Keratinocyte (primary cell): ENCODE measurements at regions not wholly inside any gene's neighbourhood (a gene's known extent, or its start where the extent isn't known, plus 50 kb on each side); places are given as distances from the start of the nearest gene placed in this dataset.

ENCODE experiments used
- DNase-seq: peaks from one replicate; pipeline ENCODE4 v3.0.0-alpha.2; 2011; ENCODE audit warnings: low read depth, missing footprints, low spot score
- FAIRE-seq: peaks from 2 replicates; lab custom pipeline; 2011; peaks lifted over from hg19 to GRCh38; lab: Jason Lieb, UNC
- H2AFZ ChIP-seq: 2 replicates; pipeline ENCODE4 v1.6.0; 2012; ENCODE audit warnings: low read length, control low read depth, inconsistent platforms; ENCODE audit not compliant: control insufficient read depth
- H3K27ac ChIP-seq: 2 replicates; pipeline ENCODE4 v1.5.1; 2011; ENCODE audit warnings: low read length; ENCODE audit not compliant: control insufficient read depth, insufficient read depth
- H3K27me3 ChIP-seq: 3 replicates; pipeline ENCODE4 v1.6.0; 2011; ENCODE audit warnings: low read length; ENCODE audit not compliant: control insufficient read depth, insufficient read depth; ENCODE audit errors: extremely low read depth
- H3K36me3 ChIP-seq, 2 experiments: 2 replicates in 1 of 2; 3 replicates in 1 of 2; pipeline ENCODE4 v1.5.1; 2011; ENCODE audit warnings: low read length in 2 of 2, mild to moderate bottlenecking in 1 of 2; ENCODE audit not compliant: control insufficient read depth in 2 of 2, insufficient read depth in 2 of 2; ENCODE audit errors: extremely low read depth in 1 of 2
- H3K4me1 ChIP-seq: 3 replicates; pipeline ENCODE4 v1.5.1; 2011; ENCODE audit warnings: low read length; ENCODE audit not compliant: control insufficient read depth, insufficient read depth; ENCODE audit errors: extremely low read depth
- H3K4me2 ChIP-seq: 3 replicates; pipeline ENCODE4 v1.6.0; 2011; ENCODE audit warnings: low read depth, low read length; ENCODE audit not compliant: control insufficient read depth, insufficient read depth; ENCODE audit errors: extremely low read depth
- H3K4me3 ChIP-seq, 3 experiments: fragments of 200-600 bp in 1 of 3; sonication (generic) in 1 of 3; 2 replicates in 2 of 3; 3 replicates in 1 of 3; pipeline ENCODE4 v1.5.1; 2011 to 2016; ENCODE audit warnings: low read length in 3 of 3, mild to moderate bottlenecking in 3 of 3, control low read depth in 2 of 3, inconsistent platforms in 1 of 3, low read depth in 1 of 3, mixed read lengths in 1 of 3, mixed run types in 1 of 3, moderate library complexity in 1 of 3; ENCODE audit not compliant: control insufficient read depth in 2 of 3, insufficient read depth in 2 of 3; ENCODE audit errors: extremely low read depth in 1 of 3
- H3K79me2 ChIP-seq: 2 replicates; pipeline ENCODE4 v1.6.0; 2012; ENCODE audit warnings: low read length; ENCODE audit not compliant: control insufficient read depth, insufficient read depth
- H3K9ac ChIP-seq: 3 replicates; pipeline ENCODE4 v1.6.0; 2011; ENCODE audit warnings: low read length; ENCODE audit not compliant: control insufficient read depth, insufficient read depth; ENCODE audit errors: extremely low read depth
- H3K9me1 ChIP-seq: 3 replicates; pipeline ENCODE4 v1.6.0; 2011; ENCODE audit warnings: low read length; ENCODE audit not compliant: control insufficient read depth, insufficient read depth; ENCODE audit errors: extremely low read depth
- H3K9me3 ChIP-seq: 2 replicates; pipeline ENCODE4 v1.5.1; 2012; ENCODE audit warnings: low read depth, low read length; ENCODE audit not compliant: control insufficient read depth
- H4K20me1 ChIP-seq: 3 replicates; pipeline ENCODE4 v1.6.0; 2011; ENCODE audit warnings: low read length; ENCODE audit not compliant: control insufficient read depth, insufficient read depth; ENCODE audit errors: extremely low read depth
- CTCF ChIP-seq, 3 experiments: IDR thresholded peaks in 1 of 3; conservative IDR thresholded peaks in 1 of 3; optimal IDR thresholded peaks in 1 of 3; 2 replicates in 2 of 3; 3 replicates in 1 of 3; pipeline versions ENCODE3 to v1.5.1; 2011; ENCODE audit warnings: low read length in 3 of 3, mild to moderate bottlenecking in 3 of 3, moderate library complexity in 2 of 3, control low read depth in 1 of 3, inconsistent platforms in 1 of 3; ENCODE audit not compliant: insufficient read depth in 2 of 3; ENCODE audit errors: extremely low read depth in 1 of 3
- EZH2 ChIP-seq: IDR thresholded peaks from one replicate; pipeline ENCODE4 v1.6.1; 2012; ENCODE audit warnings: inconsistent platforms, mild to moderate bottlenecking, low read length, moderate library complexity
- dilution Hi-C: fragments of 300-500 bp; cut with MboI; formaldehyde crosslinking; loops from one replicate; pipeline ENCODE4 v1.7.0; 2020; ENCODE audit warnings: low sequenced_read_pairs; ENCODE audit not compliant: extremely low pct_ligation_motif_present

GRCh38 chr11:80993536-80993935 lies 1552.7 kb upstream of the TENM4 start:
- Histone ChIP-seq H3K4me1 (no peaks in the 10 kb centered on the region), H3K4me3 (no peak overlapping the region), H3K9me3 (no peaks in the 10 kb centered on the region), H3K36me3 (no peaks in the 10 kb centered on the region), H3K27me3 (no peaks in the 10 kb centered on the region), H2AFZ (no peak overlapping the region), H3K27ac (no peak overlapping the region), H3K4me2 (no peak overlapping the region), H3K9ac (no peak overlapping the region), H3K79me2 (no peaks in the 10 kb centered on the region), H4K20me1 (no peaks in the 10 kb centered on the region), H3K9me1 (no peaks in the 10 kb centered on the region)
- FAIRE-seq (no peak), DNase-seq (no peak)
- dilution Hi-C loops: no loop called here
- TF ChIP-seq EZH2 (no peak), CTCF (optimal IDR thresholded peaks at IDR 0.05 in 1 of 3, IDR thresholded peaks at IDR 0.05 in 1 of 3, conservative IDR thresholded peaks at IDR 0.05 in 1 of 3; ENCODE audit: extremely low read depth in 1 of 3, insufficient read depth in 2 of 3, low read length in 3 of 3) (no peak)

GRCh38 chr11:80990885-80991284 lies 1550.1 kb upstream of the TENM4 start:
- Histone ChIP-seq H4K20me1 (no peaks in the 10 kb centered on the region), H3K9me3 (no peaks in the 10 kb centered on the region), H3K36me3 (no peaks in the 10 kb centered on the region), H3K79me2 (no peaks in the 10 kb centered on the region), H3K27me3 (no peaks in the 10 kb centered on the region), H3K27ac (no peak overlapping the region), H3K4me1 (no peaks in the 10 kb centered on the region), H3K9ac (no peak overlapping the region), H3K9me1 (no peaks in the 10 kb centered on the region), H3K4me2 (no peak overlapping the region), H2AFZ (no peak overlapping the region), H3K4me3 (no peak overlapping the region)
- FAIRE-seq (no peak), DNase-seq (no peak)
- dilution Hi-C loops: no loop called here
- no peak for TF ChIP-seq CTCF (optimal IDR thresholded peaks at IDR 0.05 in 1 of 3, IDR thresholded peaks at IDR 0.05 in 1 of 3, conservative IDR thresholded peaks at IDR 0.05 in 1 of 3; ENCODE audit: extremely low read depth in 1 of 3, insufficient read depth in 2 of 3, low read length in 3 of 3)
- TF ChIP-seq EZH2: no peak
